ENCODE measurements at regions not wholly inside any gene's neighbourhood (a gene's known extent, or its start where the extent isn't known, plus 50 kb on each side); places are given as distances from the start of the nearest gene placed in this dataset.

GRCh38 chrX:76971393-76972376, 475.5 kb upstream of the FGF16 start:
- Histone ChIP-seq H3K9ac (ENCODE audit: low read length) (no peak overlapping the region), H3K4me1 (ENCODE audit: control insufficient read depth in 1 of 2, insufficient read depth in 2 of 2, low read length in 2 of 2) (no peaks in the 10 kb centered on the region), H3K27me3 (ENCODE audit: insufficient read depth, low read length) (no peaks in the 10 kb centered on the region), H3K79me2 (ENCODE audit: insufficient read depth, low read length) (no peaks in the 10 kb centered on the region), H3K27ac (ENCODE audit: low read depth, low read length) (no peak overlapping the region), H2AFZ (ENCODE audit: low read depth, low read length, poor library complexity, severe bottlenecking) (no peak overlapping the region), H3K9me2 (ENCODE audit: insufficient read depth) (no peaks in the 10 kb centered on the region), H3K9me3 (ENCODE audit: control insufficient read depth in 1 of 2, insufficient read depth in 1 of 2, low read depth in 1 of 2, low read length in 2 of 2) (no peaks in the 10 kb centered on the region), H3K4me2 (ENCODE audit: low read length) (no peak overlapping the region), H3K4me3 (replicated peaks in 1 of 2; ENCODE audit: low read depth in 1 of 2, low read length in 2 of 2) (no peak overlapping the region), H3K36me3 (ENCODE audit: control insufficient read depth in 1 of 2, insufficient read depth in 2 of 2, low read length in 2 of 2) (no peaks in the 10 kb centered on the region), H4K20me1 (ENCODE audit: insufficient read depth) (no peaks in the 10 kb centered on the region)
- ChIA-PET POLR2A (no interaction called here), RAD21 (ENCODE audit: low non-redundant PET in 1 of 2, low total read pairs in 2 of 2, uncharacterized antibody in 2 of 2, unreplicated experiment in 2 of 2) (no interaction called here), CTCF (no interaction called here)
- BruUV-seq (replicated peaks): no TSS peak
- ATAC-seq: no peak
- TF ChIP-seq CEBPB (IDR thresholded peaks at IDR 0.05; ENCODE audit: low read depth) (no peak), ELF1 (IDR thresholded peaks at IDR 0.05; ENCODE audit: borderline replicate concordance, low read depth) (no peak), MAX (IDR thresholded peaks at IDR 0.05) (no peak), CBX3 (IDR thresholded peaks at IDR 0.05; ENCODE audit: low read depth) (no peak), SP1 (IDR thresholded peaks at IDR 0.05; ENCODE audit: low read depth) (no peak), RAD21 (IDR thresholded peaks at IDR 0.05; ENCODE audit: low read depth) (no peak), SRF (IDR thresholded peaks at IDR 0.05; ENCODE audit: low read depth) (no peak), TCF7L2 (IDR thresholded peaks at IDR 0.05; ENCODE audit: borderline replicate concordance, extremely low read depth, insufficient read depth, insufficient read length) (no peak), SIN3A (IDR thresholded peaks at IDR 0.05; ENCODE audit: low read depth) (no peak), REST (IDR thresholded peaks at IDR 0.05; ENCODE audit: low read depth) (no peak), JUND (IDR thresholded peaks at IDR 0.05) (no peak), ATF3 (IDR thresholded peaks at IDR 0.05) (no peak), FOSL1 (IDR thresholded peaks at IDR 0.05; ENCODE audit: low read depth) (no peak), POLR2AphosphoS5 (IDR thresholded peaks at IDR 0.05; ENCODE audit: low read depth, low read length) (no peak), EGR1 (IDR thresholded peaks at IDR 0.05; ENCODE audit: low read depth) (no peak), EZH2 (IDR thresholded peaks at IDR 0.05) (no peak), YY1 (IDR thresholded peaks at IDR 0.05; ENCODE audit: extremely low read depth, insufficient replicate concordance, low read depth, low read length) (no peak), CTCF (IDR thresholded peaks at IDR 0.05 in 2 of 3, conservative IDR thresholded peaks at IDR 0.05 in 1 of 3; ENCODE audit: borderline replicate concordance in 1 of 3, insufficient read depth in 1 of 3, low read depth in 2 of 3, low read length in 2 of 3) (no peak), ZNF274 (IDR thresholded peaks at IDR 0.05; ENCODE audit: low read depth, low read length) (no peak), EZH2phosphoT487 (IDR thresholded peaks at IDR 0.05; ENCODE audit: borderline replicate concordance) (no peak)
- intact Hi-C loops (cut with micrococcal nuclease): no loop called here
- DNase-seq (ENCODE audit: low read depth, low spot score): no peak
